Keratinocyte (primary cell): ENCODE measurements at regions not wholly inside any gene's neighbourhood (a gene's known extent, or its start where the extent isn't known, plus 50 kb on each side); places are given as distances from the start of the nearest gene placed in this dataset.

Experiments
- DNase-seq: peaks from one replicate; pipeline ENCODE4 v3.0.0-alpha.2; 2011; ENCODE audit warnings: low read depth, missing footprints, low spot score
- FAIRE-seq: peaks from 2 replicates; lab custom pipeline; 2011; peaks lifted over from hg19 to GRCh38; lab: Jason Lieb, UNC
- H2AFZ ChIP-seq: 2 replicates; pipeline ENCODE4 v1.6.0; 2012; ENCODE audit warnings: low read length, control low read depth, inconsistent platforms; ENCODE audit not compliant: control insufficient read depth
- H3K27ac ChIP-seq: 2 replicates; pipeline ENCODE4 v1.5.1; 2011; ENCODE audit warnings: low read length; ENCODE audit not compliant: control insufficient read depth, insufficient read depth
- H3K27me3 ChIP-seq: 3 replicates; pipeline ENCODE4 v1.6.0; 2011; ENCODE audit warnings: low read length; ENCODE audit not compliant: control insufficient read depth, insufficient read depth; ENCODE audit errors: extremely low read depth
- H3K36me3 ChIP-seq, 2 experiments: 2 replicates in 1 of 2; 3 replicates in 1 of 2; pipeline ENCODE4 v1.5.1; 2011; ENCODE audit warnings: low read length in 2 of 2, mild to moderate bottlenecking in 1 of 2; ENCODE audit not compliant: control insufficient read depth in 2 of 2, insufficient read depth in 2 of 2; ENCODE audit errors: extremely low read depth in 1 of 2
- H3K4me1 ChIP-seq: 3 replicates; pipeline ENCODE4 v1.5.1; 2011; ENCODE audit warnings: low read length; ENCODE audit not compliant: control insufficient read depth, insufficient read depth; ENCODE audit errors: extremely low read depth
- H3K4me2 ChIP-seq: 3 replicates; pipeline ENCODE4 v1.6.0; 2011; ENCODE audit warnings: low read depth, low read length; ENCODE audit not compliant: control insufficient read depth, insufficient read depth; ENCODE audit errors: extremely low read depth
- H3K4me3 ChIP-seq, 3 experiments: fragments of 200-600 bp in 1 of 3; sonication (generic) in 1 of 3; 2 replicates in 2 of 3; 3 replicates in 1 of 3; pipeline ENCODE4 v1.5.1; 2011 to 2016; ENCODE audit warnings: low read length in 3 of 3, mild to moderate bottlenecking in 3 of 3, control low read depth in 2 of 3, inconsistent platforms in 1 of 3, low read depth in 1 of 3, mixed read lengths in 1 of 3, mixed run types in 1 of 3, moderate library complexity in 1 of 3; ENCODE audit not compliant: control insufficient read depth in 2 of 3, insufficient read depth in 2 of 3; ENCODE audit errors: extremely low read depth in 1 of 3
- H3K79me2 ChIP-seq: 2 replicates; pipeline ENCODE4 v1.6.0; 2012; ENCODE audit warnings: low read length; ENCODE audit not compliant: control insufficient read depth, insufficient read depth
- H3K9ac ChIP-seq: 3 replicates; pipeline ENCODE4 v1.6.0; 2011; ENCODE audit warnings: low read length; ENCODE audit not compliant: control insufficient read depth, insufficient read depth; ENCODE audit errors: extremely low read depth
- H3K9me1 ChIP-seq: 3 replicates; pipeline ENCODE4 v1.6.0; 2011; ENCODE audit warnings: low read length; ENCODE audit not compliant: control insufficient read depth, insufficient read depth; ENCODE audit errors: extremely low read depth
- H3K9me3 ChIP-seq: 2 replicates; pipeline ENCODE4 v1.5.1; 2012; ENCODE audit warnings: low read depth, low read length; ENCODE audit not compliant: control insufficient read depth
- H4K20me1 ChIP-seq: 3 replicates; pipeline ENCODE4 v1.6.0; 2011; ENCODE audit warnings: low read length; ENCODE audit not compliant: control insufficient read depth, insufficient read depth; ENCODE audit errors: extremely low read depth
- CTCF ChIP-seq, 3 experiments: IDR thresholded peaks in 1 of 3; conservative IDR thresholded peaks in 1 of 3; optimal IDR thresholded peaks in 1 of 3; 2 replicates in 2 of 3; 3 replicates in 1 of 3; pipeline versions ENCODE3 to v1.5.1; 2011; ENCODE audit warnings: low read length in 3 of 3, mild to moderate bottlenecking in 3 of 3, moderate library complexity in 2 of 3, control low read depth in 1 of 3, inconsistent platforms in 1 of 3; ENCODE audit not compliant: insufficient read depth in 2 of 3; ENCODE audit errors: extremely low read depth in 1 of 3
- EZH2 ChIP-seq: IDR thresholded peaks from one replicate; pipeline ENCODE4 v1.6.1; 2012; ENCODE audit warnings: inconsistent platforms, mild to moderate bottlenecking, low read length, moderate library complexity
- dilution Hi-C: fragments of 300-500 bp; cut with MboI; formaldehyde crosslinking; loops from one replicate; pipeline ENCODE4 v1.7.0; 2020; ENCODE audit warnings: low sequenced_read_pairs; ENCODE audit not compliant: extremely low pct_ligation_motif_present

DNA sequence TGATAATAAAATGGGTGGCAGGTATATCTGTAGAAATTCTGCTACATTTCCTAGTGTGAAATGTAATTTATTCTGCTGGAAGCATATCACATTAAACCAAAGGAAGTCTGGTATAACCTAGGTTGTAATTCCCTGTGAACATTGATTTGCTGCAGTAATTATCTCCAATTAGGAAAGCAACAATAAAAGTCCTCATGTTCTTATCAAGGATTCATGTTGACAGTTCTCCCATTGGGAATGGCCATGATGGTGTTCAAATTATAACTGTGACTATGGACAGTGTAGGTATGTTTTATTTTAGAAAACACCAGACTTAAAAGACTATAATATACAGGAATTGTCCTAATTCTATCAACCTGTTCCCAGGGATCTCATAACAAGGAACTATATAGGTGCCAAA, 513.5 kb upstream of the MIR17HG start:
- dilution Hi-C loops = no loop called here
- no peaks in the 10 kb centered on the region for H3K4me1 ChIP-seq
- H3K4me3 ChIP-seq = no peak overlapping the region
- H3K27ac ChIP-seq = no peak overlapping the region
- no peak for FAIRE-seq
- H3K9me3 ChIP-seq = no peaks in the 10 kb centered on the region
- DNase-seq = no peak
- no peaks in the 10 kb centered on the region for H3K36me3 ChIP-seq
- H3K9me1 ChIP-seq = no peaks in the 10 kb centered on the region
- H3K4me2 ChIP-seq = no peak overlapping the region
- no peak for TF ChIP-seq CTCF (optimal IDR thresholded peaks at IDR 0.05 in 1 of 3, IDR thresholded peaks at IDR 0.05 in 1 of 3, conservative IDR thresholded peaks at IDR 0.05 in 1 of 3; ENCODE audit: extremely low read depth in 1 of 3, insufficient read depth in 2 of 3, low read length in 3 of 3)
- no peak for TF ChIP-seq EZH2
- no peak overlapping the region for H3K9ac ChIP-seq
- no peaks in the 10 kb centered on the region for H3K79me2 ChIP-seq
- H4K20me1 ChIP-seq = no peaks in the 10 kb centered on the region
- no peaks in the 10 kb centered on the region for H3K27me3 ChIP-seq
- H2AFZ ChIP-seq = no peak overlapping the region

GRCh38 chr13:90834700-90835099, 512.8 kb upstream of the MIR17HG start:
- Histone ChIP-seq H3K79me2 (no peaks in the 10 kb centered on the region), H3K9me3 (no peaks in the 10 kb centered on the region), H3K9me1 (no peaks in the 10 kb centered on the region), H3K27ac (no peak overlapping the region), H3K4me1 (no peaks in the 10 kb centered on the region), H3K4me3 (no peak overlapping the region), H3K9ac (no peak overlapping the region), H2AFZ (no peak overlapping the region), H3K36me3 (no peaks in the 10 kb centered on the region), H4K20me1 (no peaks in the 10 kb centered on the region), H3K4me2 (no peak overlapping the region), H3K27me3 (no peaks in the 10 kb centered on the region)
- DNase-seq = no peak
- TF ChIP-seq CTCF (optimal IDR thresholded peaks at IDR 0.05 in 1 of 3, IDR thresholded peaks at IDR 0.05 in 1 of 3, conservative IDR thresholded peaks at IDR 0.05 in 1 of 3; ENCODE audit: extremely low read depth in 1 of 3, insufficient read depth in 2 of 3, low read length in 3 of 3) = no peak
- no peak for TF ChIP-seq EZH2
- dilution Hi-C loops = no loop called here
- FAIRE-seq = no peak
